WTC11 (cell line): ENCODE measurements at regions not wholly inside any gene's neighbourhood (a gene's known extent, or its start where the extent isn't known, plus 50 kb on each side); places are given as distances from the start of the nearest gene placed in this dataset.

Experiments
- ATAC-seq: fragments of 200-7000 bp; cut with Tn5 transposase; 2 replicates; pipeline ENCODE4 v1.10.0; 2021; ENCODE audit warnings: mild to moderate bottlenecking, moderate library complexity
- CTCF ChIA-PET: fragments of 300-600 bp; sonication (Branson Sonifier 250); formaldehyde crosslinking; loops from one replicate; lab custom pipeline; 2021; ENCODE audit warnings: antibody characterized with exemption; lab: Charles Lee
- POLR2A ChIA-PET: fragments of 350-600 bp; sonication (Branson Sonifier 250); formaldehyde crosslinking; loops from one replicate; lab custom pipeline; 2021; ENCODE audit warnings: antibody characterized with exemption; lab: Charles Lee
- DNase-seq: peaks from one replicate; pipeline ENCODE4 v3.0.0; 2021; ENCODE audit warnings: low spot score
- H3K27ac Mint-ChIP-seq: 2 replicates; pipeline ENCODE4 v1.8.0; 2021; ENCODE audit warnings: mixed read lengths
- H3K27me3 Mint-ChIP-seq: 2 replicates; pipeline ENCODE4 v1.8.0; 2021; ENCODE audit warnings: low read depth, mild to moderate bottlenecking, moderate library complexity, mixed read lengths
- H3K36me3 Mint-ChIP-seq: 2 replicates; pipeline ENCODE4 v1.8.0; 2021; ENCODE audit warnings: mixed read lengths
- H3K4me1 Mint-ChIP-seq: 2 replicates; pipeline ENCODE4 v1.8.0; 2022; ENCODE audit warnings: mixed read lengths
- H3K4me3 Mint-ChIP-seq: 2 replicates; pipeline ENCODE4 v1.8.0; 2021; ENCODE audit warnings: mild to moderate bottlenecking, moderate library complexity, mixed read lengths
- H3K9me3 Mint-ChIP-seq: 2 replicates; pipeline ENCODE4 v1.8.0; 2021; ENCODE audit warnings: mixed read lengths
- CBFB ChIP-seq: sonication (generic); formaldehyde crosslinking; IDR thresholded peaks from 2 replicates; pipeline ENCODE4 v1.8.1; 2022; ENCODE audit warnings: mild to moderate bottlenecking, low read depth, missing genetic modification reagents
- GTF2I ChIP-seq: fragments of 250-450 bp; sonication (Bioruptor Pico); conservative IDR thresholded peaks from 2 replicates; pipeline ENCODE4 v1.4.0; 2021; ENCODE audit warnings: mild to moderate bottlenecking
- NFE2L1 ChIP-seq: sonication (generic); formaldehyde crosslinking; IDR thresholded peaks from 2 replicates; pipeline ENCODE4 v1.8.1; 2023; ENCODE audit warnings: missing genetic modification reagents
- SMAD4 ChIP-seq: sonication (generic); formaldehyde crosslinking; IDR thresholded peaks from 2 replicates; pipeline ENCODE4 v1.8.0; 2022; ENCODE audit warnings: mild to moderate bottlenecking, missing genetic modification reagents
- SP1 ChIP-seq: sonication (generic); formaldehyde crosslinking; conservative IDR thresholded peaks from 2 replicates; pipeline ENCODE4 v1.8.1; 2022; ENCODE audit warnings: missing genetic modification reagents
- ZNF121 ChIP-seq: sonication (generic); formaldehyde crosslinking; IDR thresholded peaks from 2 replicates; pipeline ENCODE4 v1.8.0; 2023; ENCODE audit warnings: missing genetic modification reagents
- ZNF423 ChIP-seq: fragments of 250-450 bp; sonication (Bioruptor Pico); IDR thresholded peaks from 2 replicates; pipeline ENCODE4 v2.1.2; 2022; ENCODE audit warnings: mild to moderate bottlenecking, moderate library complexity
- TF ChIP-seq, protein P1 (sequence below): fragments of 250-450 bp; sonication (Bioruptor Pico); IDR thresholded peaks from 2 replicates; pipeline ENCODE4 v1.9.0; 2021; ENCODE audit warnings: mild to moderate bottlenecking
- TF ChIP-seq, protein P2 (sequence below): sonication (generic); formaldehyde crosslinking; IDR thresholded peaks from 2 replicates; pipeline ENCODE4 v1.8.0; 2022; ENCODE audit warnings: mild to moderate bottlenecking, missing genetic modification reagents
- TF ChIP-seq, protein P3 (sequence below): fragments of 250-450 bp; sonication (Bioruptor Pico); IDR thresholded peaks from 2 replicates; pipeline ENCODE4 v1.9.0; 2021; ENCODE audit warnings: moderate library complexity, mild to moderate bottlenecking, inconsistent platforms, borderline replicate concordance
- TF ChIP-seq, protein P4 (sequence below): sonication (generic); formaldehyde crosslinking; IDR thresholded peaks from 2 replicates; pipeline ENCODE4 v1.8.0; 2022; ENCODE audit warnings: mild to moderate bottlenecking, missing genetic modification reagents

DNA sequence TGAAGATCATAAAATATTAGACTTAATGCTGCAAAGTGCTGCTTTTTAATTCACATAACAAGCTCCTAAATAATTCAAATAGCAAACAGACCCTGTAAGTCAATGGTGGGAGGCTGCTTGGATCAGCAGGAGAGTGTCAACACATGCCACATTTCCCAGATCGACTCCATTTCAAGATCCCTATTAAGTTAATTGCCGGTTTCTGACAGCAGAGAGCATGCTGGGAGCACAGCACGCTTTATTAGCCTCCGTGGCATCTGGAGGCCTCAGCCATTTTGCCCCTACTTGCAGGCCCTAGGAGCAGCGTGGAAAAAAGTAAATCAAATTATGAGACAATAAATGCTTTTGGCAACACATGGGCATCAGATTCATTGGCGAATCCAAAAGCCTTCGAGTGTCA, 201.0 kb downstream of the EMX2 start:
- Mint-ChIP-seq H3K4me1 (no peaks in the 10 kb centered on the region), H3K27ac (no peak overlapping the region), H3K27me3 (no peaks in the 10 kb centered on the region; the same call in 1 of the 2 replicates), H3K9me3 (no peaks in the 10 kb centered on the region), H3K36me3 (no peaks in the 10 kb centered on the region), H3K4me3 (no peak overlapping the region)
- DNase-seq (no peak), ATAC-seq (no peak)
- TF ChIP-seq GTF2I (CRISPR knock-in tag) (no peak), ZNF423 (CRISPR knock-in tag) (no peak)
- ChIA-PET POLR2A (no interaction called here), CTCF (no interaction called here)

DNA sequence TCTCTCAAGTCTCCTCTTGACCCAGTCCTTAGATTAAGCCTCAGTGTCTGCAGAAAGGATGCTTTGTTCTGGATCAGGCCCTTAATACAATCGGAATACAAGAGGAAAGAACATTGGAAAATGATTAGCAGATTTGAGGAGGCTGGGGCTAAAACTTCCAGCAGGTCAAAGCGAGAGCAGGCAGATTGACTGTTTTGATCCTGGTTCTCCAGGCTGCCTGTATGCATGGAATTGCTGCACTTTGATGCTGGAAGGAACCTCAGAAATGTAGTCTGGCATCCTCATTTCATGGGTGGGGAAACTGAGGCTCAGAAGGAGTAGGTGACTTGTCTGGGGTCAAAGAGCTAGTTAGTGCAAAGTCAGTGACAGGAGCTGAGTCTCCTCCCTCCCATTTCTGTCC, 202.8 kb downstream of the EMX2 start:
- H3K4me1 Mint-ChIP-seq, result no peaks in the 10 kb centered on the region
- POLR2A ChIA-PET, result interaction anchor here (0.6 kb wide), 1 partner anchor 78 kb away, joined by 3 read pairs; no protein-coding TSS in a partner anchor
- no peaks in the 10 kb centered on the region for H3K9me3 Mint-ChIP-seq
- no peak overlapping the region for H3K4me3 Mint-ChIP-seq
- CTCF ChIA-PET, result no interaction called here
- no peaks in the 10 kb centered on the region for H3K36me3 Mint-ChIP-seq
- H3K27ac Mint-ChIP-seq, result no peak overlapping the region
- ATAC-seq, result no peak
- no peak for TF ChIP-seq CBFB
- TF ChIP-seq, protein P1, sequence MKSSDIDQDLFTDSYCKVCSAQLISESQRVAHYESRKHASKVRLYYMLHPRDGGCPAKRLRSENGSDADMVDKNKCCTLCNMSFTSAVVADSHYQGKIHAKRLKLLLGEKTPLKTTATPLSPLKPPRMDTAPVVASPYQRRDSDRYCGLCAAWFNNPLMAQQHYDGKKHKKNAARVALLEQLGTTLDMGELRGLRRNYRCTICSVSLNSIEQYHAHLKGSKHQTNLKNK (CRISPR knock-in tag), result no peak
- H3K27me3 Mint-ChIP-seq, result no peaks in the 10 kb centered on the region; the same call in 1 of the 2 replicates
- no peak for DNase-seq

DNA sequence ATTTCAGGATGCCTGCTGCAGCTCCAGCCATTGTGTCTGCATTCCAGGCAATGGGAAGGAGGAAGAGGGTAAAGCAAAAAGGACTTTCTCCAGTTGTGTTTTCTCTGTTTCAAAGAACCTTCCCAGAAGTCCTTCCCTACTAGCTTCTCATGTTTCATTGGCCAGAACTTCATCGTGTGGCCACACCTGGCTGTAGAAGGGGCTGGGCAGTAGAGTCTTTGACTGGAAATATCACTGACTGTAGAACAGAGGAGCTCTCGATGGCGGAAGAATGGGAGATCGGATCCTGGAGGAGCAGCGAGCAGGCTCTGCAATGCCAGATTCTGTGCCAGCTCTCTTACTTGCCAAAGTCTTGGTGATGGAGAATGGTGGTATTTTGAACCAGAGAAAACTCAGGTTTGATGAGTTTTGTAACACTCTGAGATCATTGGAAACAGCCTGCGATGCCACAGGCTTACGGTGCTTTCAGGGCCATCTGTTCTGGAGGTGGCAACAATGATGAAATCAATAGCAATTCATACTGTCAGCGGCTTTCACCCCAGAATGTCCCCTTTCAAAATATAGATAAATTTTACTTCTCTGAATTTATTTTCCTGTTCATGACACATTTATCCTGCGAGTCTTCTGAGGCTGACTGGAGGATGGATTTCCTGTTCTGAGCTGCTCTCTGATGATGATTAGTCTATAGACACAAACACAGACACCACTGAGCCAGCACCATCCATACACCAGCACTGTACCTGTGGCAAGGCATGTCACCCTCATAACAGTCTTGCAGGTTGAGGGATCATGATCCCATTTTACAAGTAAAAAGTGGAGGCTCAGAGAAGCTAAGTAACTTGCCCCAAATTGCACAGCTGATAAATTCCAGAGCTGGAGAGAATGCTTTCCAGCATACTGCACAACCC, 204.2 kb downstream of the EMX2 start:
- Mint-ChIP-seq H3K27ac (no peak overlapping the region), H3K36me3 (no peaks in the 10 kb centered on the region), H3K4me1 (no peaks in the 10 kb centered on the region), H3K4me3 (no peak overlapping the region), H3K27me3 (no peaks in the 10 kb centered on the region), H3K9me3 (no peaks in the 10 kb centered on the region)
- CTCF ChIA-PET, result no interaction called here
- TF ChIP-seq SP1, result no peak
- DNase-seq (no peak), ATAC-seq (no peak)
- POLR2A ChIA-PET, result no interaction called here

DNA sequence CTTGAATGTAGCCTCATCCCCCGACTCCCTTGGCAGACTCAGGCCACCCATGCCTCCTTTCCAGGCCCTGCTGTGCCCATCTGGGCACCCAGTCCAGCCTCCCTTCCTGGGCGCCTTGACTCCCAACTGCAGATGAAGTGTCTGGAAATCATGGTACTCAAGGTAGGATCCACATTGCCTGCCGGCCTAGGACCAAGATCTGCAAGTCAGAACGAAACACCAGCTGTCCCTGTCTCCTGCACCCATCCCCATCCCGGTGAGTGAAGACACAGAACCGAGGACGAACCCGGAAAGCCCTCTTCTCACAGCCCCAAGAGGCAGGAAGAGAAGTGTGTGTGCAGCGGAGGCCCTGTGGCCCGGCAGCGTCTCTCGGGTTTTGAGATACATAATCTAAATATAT, 205.1 kb downstream of the EMX2 start:
- CTCF ChIA-PET, result no interaction called here
- DNase-seq, result no peak
- no peak overlapping the region for H3K27ac Mint-ChIP-seq

DNA sequence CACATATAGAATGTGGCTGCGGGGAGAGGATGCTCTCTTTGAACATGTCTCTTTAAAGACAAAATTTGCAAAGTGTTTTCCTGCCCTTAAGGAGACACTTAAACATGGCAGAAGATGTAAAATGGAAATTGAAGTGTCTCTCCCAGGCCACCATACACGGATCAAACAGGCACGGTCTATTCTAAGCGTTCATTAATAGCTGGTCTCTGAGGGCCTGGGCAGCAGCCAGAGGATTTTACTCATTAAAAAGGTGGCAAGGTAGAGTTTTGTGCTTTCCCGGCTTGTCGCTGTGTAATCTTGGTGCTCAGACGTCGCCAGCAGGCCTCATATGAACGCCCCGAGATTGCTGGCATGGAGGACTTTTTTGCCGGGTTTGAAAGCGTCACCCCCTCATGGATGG, 205.5 kb downstream of the EMX2 start:
- ChIA-PET CTCF (no interaction called here), POLR2A (no interaction called here)
- H3K27ac Mint-ChIP-seq, result no peak overlapping the region
- H3K4me3 Mint-ChIP-seq, result no peak overlapping the region
- H3K27me3 Mint-ChIP-seq, result no peaks in the 10 kb centered on the region
- H3K4me1 Mint-ChIP-seq, result no peaks in the 10 kb centered on the region
- no peaks in the 10 kb centered on the region for H3K9me3 Mint-ChIP-seq
- H3K36me3 Mint-ChIP-seq, result no peaks in the 10 kb centered on the region
- DNase-seq, result no peak
- ATAC-seq, result no peak
- no peak for TF ChIP-seq ZNF121 (CRISPR knock-in tag)

More for the DNA sequence above, 205.1 kb downstream of the EMX2 start:
- H3K4me3 Mint-ChIP-seq, result no peak overlapping the region
- TF ChIP-seq, protein P2, sequence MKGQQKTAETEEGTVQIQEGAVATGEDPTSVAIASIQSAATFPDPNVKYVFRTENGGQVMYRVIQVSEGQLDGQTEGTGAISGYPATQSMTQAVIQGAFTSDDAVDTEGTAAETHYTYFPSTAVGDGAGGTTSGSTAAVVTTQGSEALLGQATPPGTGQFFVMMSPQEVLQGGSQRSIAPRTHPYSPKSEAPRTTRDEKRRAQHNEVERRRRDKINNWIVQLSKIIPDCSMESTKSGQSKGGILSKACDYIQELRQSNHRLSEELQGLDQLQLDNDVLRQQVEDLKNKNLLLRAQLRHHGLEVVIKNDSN, result no peak
- TF ChIP-seq SMAD4 (CRISPR knock-in tag), result no peak
- TF ChIP-seq, protein P3, sequence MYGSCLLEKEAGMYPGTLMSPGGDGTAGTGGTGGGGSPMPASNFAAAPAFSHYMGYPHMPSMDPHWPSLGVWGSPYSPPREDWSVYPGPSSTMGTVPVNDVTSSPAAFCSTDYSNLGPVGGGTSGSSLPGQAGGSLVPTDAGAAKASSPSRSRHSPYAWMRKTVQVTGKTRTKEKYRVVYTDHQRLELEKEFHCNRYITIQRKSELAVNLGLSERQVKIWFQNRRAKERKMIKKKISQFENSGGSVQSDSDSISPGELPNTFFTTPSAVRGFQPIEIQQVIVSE (CRISPR knock-in tag), result no peak
- no peak for TF ChIP-seq NFE2L1
- POLR2A ChIA-PET, result no interaction called here
- no peaks in the 10 kb centered on the region for H3K27me3 Mint-ChIP-seq
- no peaks in the 10 kb centered on the region for H3K36me3 Mint-ChIP-seq
- no peaks in the 10 kb centered on the region for H3K4me1 Mint-ChIP-seq
- H3K9me3 Mint-ChIP-seq, result no peaks in the 10 kb centered on the region
- no peak for ATAC-seq

DNA sequence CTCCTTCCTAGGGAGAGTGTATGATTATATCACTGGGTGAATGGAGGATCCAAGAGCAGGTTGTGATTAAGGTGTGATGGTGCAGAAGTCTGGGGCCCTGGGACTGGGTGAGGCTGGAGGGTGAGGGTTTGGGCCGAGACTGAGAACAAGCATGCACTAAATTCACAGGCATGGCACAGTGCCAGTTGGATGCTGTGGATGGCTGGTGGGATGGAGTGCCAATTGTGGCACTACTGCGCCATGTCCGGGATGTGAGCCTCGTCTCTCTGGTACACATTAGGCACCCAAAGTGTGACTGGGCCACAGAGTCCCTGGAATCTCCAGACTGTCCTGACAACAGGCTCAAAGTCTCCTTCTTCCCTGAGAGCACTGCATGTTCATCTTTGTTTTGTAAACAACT, 208.1 kb downstream of the EMX2 start:
- Mint-ChIP-seq H3K4me1 (no peaks in the 10 kb centered on the region), H3K27ac (no peak overlapping the region), H3K4me3 (no peak overlapping the region), H3K36me3 (no peaks in the 10 kb centered on the region)
- no peak for ATAC-seq
- TF ChIP-seq, protein P4, sequence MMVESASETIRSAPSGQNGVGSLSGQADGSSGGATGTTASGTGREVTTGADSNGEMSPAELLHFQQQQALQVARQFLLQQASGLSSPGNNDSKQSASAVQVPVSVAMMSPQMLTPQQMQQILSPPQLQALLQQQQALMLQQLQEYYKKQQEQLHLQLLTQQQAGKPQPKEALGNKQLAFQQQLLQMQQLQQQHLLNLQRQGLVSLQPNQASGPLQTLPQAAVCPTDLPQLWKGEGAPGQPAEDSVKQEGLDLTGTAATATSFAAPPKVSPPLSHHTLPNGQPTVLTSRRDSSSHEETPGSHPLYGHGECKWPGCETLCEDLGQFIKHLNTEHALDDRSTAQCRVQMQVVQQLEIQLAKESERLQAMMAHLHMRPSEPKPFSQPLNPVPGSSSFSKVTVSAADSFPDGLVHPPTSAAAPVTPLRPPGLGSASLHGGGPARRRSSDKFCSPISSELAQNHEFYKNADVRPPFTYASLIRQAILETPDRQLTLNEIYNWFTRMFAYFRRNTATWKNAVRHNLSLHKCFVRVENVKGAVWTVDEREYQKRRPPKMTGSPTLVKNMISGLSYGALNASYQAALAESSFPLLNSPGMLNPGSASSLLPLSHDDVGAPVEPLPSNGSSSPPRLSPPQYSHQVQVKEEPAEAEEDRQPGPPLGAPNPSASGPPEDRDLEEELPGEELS (CRISPR knock-in tag), result no peak
- TF ChIP-seq, all 79 proteins: peak for 0
- DNase-seq, result no peak
- ChIA-PET CTCF (no interaction called here), POLR2A (no interaction called here)
- H3K9me3 Mint-ChIP-seq, result no peaks in the 10 kb centered on the region
- no peaks in the 10 kb centered on the region for H3K27me3 Mint-ChIP-seq
